ENCODE measurements at regions not wholly inside any gene's neighbourhood (a gene's known extent, or its start where the extent isn't known, plus 50 kb on each side); places are given as distances from the start of the nearest gene placed in this dataset.
"Not testable (repeated sequence)": the region's sequence is repeated elsewhere in the genome, so short reads cannot be mapped to it uniquely, and the experiment has no call there.

DNA sequence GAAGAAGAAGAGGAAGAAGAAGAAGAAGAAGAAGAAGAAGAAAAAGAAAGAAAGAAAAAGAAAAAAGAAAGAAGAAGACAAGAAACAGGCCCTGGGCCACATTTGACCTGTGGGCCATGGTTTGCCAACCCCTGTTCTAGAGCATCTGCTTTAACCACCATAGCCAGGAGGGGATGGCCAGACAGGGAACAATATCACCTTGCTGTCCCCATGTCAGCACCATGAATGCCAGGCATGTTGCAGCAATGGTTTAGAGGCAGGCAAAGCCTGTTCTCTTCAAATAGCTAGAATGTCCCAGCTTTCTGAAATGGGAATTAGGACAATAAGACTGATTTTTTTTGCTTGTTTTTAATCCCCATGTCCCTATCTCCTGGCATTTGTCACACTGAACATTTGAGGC, 338.6 kb upstream of the PLET1 start:
- DNase-seq, result no peak

DNA sequence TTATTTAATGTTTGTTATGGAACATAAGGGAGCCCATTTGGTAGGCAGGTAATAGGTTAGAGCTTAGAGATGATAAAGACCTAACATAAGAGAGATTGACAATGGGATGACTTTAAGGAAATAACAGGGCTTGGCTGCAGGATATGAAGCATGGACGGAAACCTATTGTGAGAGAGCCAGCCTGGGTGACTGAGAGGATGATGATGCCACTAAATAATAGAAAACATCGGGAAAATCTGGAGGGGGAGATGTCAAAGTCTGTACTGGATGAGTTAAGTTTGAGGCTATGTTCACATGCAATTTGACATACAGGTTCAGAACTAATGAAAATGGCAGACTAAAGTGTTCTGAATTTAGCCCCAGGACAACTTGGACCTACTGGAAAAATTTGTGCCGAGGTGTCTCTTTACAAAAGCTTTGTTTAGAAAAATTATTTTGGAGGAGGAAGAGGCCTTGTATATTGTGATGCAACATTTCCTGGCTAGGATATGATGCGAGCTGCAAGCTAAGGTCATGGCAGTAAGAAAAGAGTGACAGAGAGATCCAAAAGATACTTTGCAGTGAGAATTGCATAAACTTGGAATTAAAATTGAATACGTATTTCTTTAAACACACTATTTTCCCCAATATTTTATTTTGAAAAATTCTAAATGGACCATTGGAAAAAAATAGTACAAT, 339.3 kb upstream of the PLET1 start:
- no peak for DNase-seq

DNA sequence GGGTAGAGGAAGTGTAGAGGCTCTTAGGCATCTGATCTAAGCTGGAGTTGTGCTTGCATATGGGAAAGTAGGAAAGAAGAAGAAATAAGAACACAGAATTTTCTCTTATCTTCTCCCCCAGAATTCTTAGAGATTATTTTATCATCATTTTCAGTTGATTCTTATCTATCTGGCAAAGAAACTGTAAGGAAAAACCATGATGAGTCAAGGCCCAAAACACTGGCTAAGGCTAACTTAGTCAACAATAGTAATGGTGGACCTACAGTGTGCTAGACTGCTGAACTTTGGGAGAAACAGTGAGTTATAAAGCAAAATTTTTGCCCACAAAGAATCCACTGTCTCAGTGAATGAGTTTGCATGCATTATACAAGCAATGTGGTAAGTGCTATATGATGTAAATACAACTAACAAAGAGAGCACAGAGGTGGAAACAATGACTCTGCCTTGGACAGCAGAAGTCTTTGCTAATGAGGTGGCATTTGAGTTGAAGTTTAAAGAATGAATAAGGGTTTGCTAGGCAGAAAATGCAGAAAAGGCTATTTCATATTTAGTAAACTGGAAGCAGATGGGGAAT, 344.5 kb upstream of the PLET1 start:
- no peak for DNase-seq

DNA sequence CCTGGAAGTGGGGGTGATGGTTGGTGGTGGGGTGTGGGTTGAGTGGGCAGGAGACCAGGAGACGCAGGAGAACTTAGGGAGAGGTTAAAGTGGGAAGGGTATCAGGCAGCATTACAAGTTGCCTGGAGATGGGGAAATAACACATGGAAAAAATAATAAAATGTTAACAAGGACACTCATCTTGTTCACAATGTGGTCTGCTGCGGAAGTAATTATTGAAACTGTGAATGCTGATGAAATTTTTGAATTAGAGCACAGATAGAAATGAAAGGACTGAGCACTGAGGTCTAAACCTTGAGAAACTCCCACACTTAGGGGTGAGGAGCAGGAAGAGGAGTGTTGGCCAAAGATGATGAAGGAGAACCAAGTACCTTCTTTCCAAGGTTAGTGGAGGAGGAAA, 346.0 kb upstream of the PLET1 start:
- DNase-seq, result no peak

DNA sequence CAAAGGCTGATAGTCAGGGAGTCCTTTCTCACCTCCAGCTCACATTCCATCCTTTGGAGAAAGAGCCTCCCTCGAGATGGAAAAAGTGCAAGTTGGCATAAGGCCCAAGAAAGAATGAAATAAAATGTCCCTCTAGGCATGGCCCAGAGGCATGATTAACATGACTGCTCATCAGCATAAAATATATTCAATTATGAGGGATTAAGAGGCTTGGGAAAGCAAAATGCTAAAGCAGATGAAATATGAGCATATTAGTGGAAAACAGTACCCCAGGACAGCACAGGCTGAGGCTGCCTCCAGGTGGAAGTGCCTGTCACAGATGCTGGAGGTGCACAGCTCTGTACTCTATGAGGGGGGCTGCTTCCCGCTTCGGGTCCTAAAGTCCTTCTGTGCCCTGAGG, 347.8 kb upstream of the PLET1 start:
- DNase-seq, result peak; percentile 56

DNA sequence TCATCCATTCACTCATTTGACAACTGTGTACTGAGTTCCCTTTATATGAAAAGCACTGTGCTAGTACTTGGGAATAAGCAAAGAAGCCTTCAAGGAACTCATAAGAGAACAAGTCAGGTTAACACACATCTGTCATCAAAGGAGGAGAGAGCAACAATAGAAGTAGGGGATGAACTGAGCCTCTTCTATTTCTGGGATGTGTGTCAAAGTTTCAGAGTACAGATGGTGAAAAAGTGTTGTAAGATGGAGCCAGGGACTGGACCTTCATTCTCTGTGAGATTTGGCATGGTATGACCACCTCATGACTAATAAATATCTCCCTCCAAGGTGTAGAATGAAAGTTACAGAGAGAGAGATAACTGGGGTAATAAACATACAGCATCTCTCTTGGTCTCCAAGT, 349.8 kb upstream of the PLET1 start:
- no peak for DNase-seq

DNA sequence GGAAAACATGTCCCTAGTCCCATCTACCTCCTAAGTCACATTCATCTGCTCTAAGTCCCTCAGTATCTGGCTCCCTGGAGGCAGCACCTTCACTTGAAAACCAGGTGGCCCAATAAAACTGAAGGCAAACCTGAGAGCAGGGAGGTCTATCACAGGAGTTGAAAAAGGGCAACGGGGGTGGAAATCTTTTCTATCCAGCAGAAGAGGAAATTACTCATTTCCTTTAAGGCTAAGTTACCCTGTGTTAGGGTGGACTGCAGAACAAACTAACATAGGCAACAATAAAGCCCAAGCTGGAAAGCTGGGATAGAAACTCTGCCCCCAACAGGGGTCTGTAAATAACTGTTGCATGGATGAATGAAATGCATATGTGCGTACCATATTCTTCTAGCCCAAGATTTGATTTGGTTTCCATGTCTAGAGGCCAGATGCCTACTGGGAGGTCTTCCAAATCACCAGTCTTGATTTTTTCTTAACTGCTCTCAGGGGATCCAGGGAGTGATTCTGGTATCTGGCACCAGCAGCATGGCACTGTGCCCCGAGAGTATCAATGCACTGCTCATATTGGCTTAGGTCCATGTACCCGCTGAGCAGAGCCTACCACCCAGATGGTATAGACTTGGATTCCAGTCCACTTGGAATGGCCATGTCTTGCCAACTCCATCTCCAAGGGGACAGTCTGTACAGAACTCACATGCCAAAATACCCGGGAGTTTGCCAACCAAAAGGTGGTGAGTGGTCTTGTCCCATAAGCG, 350.0 kb upstream of the NCAM1 start:
- DNase-seq, result peak; percentile 93

DNA sequence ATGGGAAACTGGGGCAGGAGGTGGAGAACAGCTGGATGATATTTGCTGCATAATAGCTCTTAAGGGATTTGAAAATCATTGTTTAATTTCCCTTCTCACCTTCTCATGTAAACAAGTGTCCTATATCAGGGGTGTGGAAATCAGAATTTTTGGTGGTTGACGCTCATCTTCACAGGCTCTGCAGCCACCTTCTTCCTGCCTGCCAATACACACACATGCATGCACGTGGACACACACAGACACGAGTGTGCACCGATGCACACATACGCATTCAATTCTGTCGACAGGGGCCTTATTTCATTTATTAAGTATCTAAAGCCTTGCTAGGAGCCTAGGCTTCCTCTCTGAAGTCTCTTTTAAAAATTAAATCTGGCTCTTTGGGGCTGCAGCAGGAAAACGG, 349.4 kb upstream of the NCAM1 start:
- peak; percentile 59 for DNase-seq

DNA sequence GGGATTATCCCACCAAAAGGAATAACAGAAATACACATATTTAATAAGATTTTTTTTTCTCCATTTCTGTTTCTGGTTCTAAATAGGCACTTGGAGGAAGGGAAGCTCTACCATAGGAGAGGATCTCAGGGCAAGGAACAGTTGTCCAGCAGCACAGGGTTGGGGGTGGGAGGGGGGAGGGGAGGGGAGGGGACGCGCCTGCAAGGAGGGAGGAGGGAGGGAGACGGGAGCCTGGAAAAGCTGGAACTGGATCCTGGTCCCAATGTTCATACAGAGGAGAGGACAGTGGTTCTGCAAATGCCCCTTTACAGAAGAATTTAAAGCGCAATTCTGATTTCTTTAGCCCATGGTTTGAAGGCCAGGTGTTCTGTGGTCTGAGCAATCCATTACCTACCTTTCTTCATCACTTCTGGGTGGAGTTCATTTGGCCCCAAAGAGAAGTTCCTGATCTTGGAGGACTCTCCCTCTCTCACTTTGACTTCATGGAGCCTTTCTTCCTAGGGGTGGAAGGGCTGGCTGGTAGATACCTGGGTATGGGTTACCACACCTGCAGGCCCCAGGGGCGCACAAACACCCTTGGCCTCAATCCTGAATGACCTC, 348.9 kb upstream of the NCAM1 start:
- no peak for DNase-seq

DNA sequence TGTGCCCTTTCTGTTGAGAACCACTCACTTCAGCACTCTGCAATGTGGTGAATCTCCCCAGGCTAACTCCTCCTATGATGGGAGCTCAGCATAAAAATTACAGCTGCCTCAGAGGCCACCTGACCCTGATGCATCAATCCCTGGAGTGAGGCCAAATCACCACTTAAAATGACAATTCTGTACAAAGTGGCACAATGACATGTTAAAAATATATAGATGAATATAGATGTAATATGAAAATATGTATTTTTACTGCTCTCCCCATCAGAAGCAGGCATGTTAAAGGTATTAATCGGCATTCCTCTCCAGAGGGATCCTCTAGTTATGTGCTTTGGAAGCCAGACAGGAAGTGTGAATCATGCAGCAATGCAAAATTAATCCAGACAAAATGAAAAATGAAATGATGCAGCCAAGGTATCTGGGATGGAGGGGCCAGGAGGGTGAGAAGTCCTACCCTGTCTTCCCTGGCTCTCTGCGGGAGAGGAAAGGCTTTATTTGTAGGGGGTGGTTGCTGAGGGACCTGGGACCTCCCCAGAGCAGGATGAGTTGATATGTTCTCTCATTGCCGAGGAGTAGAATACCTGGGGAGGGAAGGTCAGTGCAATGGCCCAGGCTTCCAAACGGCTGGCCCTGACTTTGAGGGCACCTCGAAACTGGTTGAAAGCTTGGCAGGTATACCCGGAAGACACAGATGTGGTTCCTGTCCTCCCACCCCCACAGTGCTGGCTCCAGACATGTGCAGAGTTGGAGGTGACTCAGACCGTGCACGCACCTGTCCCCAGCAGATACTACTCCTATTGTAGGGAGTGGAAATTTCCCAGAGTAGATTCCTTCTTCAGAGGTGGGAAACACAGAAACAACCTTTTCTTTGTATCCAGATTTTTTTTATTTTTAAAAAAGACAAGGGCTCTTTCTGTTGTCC, 347.9 kb upstream of the NCAM1 start:
- peak; percentile 63 for DNase-seq

DNA sequence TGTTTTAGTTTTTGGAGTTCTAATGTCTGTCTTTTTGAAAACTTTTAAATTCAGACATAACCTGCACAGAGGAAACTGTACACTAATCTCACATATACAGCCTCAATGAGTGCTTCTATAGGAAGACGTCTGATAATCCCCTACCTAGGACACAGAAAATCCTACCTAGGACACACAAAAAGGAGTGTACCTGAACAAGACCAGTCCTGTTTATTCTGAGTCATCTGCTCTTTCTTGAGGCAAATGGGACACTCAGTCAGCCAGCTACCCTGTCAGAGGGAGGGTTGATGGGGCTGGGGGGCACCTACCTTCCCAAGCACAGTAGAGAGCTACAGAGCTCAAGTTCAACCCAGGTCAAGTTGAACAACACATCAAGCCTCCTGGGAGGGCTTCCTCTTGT, 346.6 kb upstream of the NCAM1 start:
- DNase-seq, result no peak

DNA sequence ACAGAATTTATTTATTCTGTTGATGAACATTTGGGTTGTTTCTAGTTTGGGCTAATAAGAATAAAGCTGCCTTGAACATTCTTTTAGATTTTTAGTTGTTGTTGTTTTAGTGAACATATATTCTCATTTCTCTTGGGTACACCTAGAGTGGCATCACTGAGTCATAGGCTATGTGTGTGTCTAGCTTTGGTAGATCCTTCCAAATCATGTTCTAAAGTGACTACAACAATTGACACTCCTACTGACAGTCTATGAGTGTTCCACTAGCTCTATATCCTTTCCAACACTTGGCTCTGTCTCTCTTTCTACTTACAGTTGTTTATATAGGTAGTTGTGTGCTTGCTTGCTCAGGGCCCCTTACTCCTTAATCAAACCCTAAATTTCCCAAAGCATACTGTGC, 346.0 kb upstream of the NCAM1 start:
- no peak for DNase-seq

DNA sequence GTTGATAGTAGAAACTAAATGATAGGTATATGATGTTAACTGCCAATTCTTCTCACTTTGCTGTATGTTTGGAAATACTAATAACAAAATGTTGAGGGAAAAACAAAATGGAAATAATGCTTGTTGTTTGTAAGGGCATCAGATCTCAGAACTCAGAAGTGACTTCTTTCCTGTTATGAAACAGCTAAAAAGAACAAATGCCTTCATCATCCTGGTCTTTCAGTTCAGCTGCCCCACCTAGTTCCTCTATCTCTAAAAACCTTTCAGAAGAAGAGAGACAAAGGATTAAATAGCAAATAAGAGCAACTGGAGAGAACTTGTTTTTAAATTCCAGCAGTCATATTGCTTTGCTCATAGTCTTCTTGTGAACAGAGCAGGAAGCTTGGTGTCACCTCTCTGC, 345.3 kb upstream of the NCAM1 start:
- DNase-seq, result no peak

DNA sequence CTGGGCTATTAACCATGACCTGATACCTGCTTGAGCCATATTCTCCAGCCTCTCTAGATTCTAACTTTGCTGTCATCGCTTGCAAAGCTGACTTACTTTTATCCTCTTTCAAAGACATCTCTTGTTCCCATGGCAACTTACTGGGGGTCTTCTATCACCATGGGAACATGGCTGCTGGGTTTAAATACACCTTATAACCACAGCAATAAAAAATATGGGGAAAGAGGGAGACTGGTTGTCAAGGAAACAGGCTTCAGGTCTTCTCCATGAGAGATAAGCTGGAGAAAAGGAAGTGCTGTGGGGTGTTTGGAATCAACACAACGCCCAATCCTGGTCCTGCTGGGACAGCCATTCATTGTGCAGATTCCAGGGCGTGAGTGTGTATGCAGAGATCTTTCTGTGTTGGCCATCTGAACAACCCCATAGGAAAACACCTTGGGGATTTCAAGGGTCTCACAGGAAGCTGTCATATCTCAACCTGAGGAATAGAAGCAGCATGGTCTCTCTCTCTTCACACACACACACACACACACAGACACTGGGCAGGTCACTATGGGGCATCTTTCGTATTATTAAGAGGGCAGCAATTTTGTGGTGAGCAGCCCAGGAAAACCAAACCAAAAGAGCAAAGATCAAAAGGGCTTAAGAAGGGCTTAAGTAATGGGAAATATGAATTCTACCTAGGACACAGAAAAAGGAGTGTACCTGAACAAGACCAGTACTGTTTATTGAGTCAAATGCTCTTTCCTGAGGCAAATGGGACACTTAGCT, 344.7 kb upstream of the NCAM1 start:
- no peak for DNase-seq

DNA sequence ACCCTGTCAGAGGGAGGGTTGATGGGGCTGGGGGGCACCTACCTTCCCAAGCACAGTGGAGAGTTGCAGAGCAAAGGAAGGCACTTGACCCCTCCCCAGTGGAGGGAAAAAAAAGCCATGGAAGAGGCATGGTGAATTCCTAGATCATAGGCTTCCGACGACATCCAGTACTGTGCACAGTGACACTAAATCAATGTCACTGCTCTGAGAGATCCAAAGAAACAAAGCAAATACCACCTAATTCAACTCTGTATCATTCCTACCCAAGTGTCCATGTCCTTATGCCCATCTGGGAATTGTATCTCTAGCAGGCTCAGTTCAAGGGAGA, 344.2 kb upstream of the NCAM1 start:
- no peak for DNase-seq

DNA sequence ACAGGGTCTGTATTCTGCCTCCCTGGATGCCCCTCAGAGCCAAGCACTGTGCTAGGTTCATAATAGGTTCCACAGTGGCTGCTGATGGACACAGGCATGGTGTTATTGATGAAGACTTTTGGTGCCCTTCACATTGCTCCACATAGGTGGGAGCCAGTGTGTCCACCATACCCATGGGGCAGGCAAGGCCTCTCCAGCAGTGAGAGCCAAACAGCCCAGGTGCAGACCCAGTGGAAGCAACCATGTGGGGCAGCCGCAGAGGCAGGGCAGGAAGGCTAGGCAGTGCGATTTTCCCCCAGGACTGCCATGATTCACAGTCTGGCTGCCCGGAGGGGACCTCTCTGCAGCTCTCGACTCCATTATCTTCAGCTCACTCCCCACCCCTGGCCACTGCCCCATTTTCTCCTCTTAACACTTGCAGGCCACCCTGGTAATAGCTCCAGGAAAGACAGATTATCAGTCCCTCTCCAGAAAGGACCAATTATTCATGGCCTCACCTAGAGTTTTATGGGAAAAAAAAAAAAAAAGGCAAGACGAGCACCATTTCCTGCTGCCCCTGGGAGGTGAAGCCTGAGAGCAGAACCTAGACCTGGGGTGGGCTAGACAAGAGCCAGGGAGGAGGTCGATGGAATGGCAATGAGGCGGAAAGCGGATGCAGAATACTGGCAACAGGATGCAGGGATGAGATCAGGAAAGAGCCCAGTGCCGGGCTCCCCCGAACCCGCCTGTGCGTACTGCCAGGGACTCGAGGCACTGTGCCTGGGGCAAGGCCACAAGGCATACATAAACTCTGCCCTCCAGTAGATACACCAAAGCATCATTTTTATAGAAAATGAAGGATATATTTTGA, 343.0 kb upstream of the NCAM1 start:
- DNase-seq, result no peak

DNA sequence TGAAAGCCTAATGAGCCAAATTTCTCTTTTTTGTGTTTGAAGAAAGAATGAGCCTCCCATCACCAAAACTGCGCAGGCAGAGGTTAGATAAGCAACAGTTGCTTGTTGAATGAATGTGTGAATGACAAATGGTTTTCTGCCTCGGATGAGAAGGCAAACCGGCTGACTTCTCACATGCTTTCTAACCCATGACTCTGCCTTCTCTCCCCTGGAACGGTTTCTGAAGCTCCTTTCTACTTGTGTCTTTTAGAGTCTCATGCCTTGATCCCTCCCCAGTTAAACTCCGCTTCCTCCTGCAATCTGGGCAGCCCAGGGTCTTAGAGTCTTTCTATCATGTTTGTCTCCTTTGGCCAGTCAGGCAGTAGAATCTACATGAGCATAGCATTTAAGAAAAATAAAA, 342.1 kb upstream of the NCAM1 start:
- no peak for DNase-seq

DNA sequence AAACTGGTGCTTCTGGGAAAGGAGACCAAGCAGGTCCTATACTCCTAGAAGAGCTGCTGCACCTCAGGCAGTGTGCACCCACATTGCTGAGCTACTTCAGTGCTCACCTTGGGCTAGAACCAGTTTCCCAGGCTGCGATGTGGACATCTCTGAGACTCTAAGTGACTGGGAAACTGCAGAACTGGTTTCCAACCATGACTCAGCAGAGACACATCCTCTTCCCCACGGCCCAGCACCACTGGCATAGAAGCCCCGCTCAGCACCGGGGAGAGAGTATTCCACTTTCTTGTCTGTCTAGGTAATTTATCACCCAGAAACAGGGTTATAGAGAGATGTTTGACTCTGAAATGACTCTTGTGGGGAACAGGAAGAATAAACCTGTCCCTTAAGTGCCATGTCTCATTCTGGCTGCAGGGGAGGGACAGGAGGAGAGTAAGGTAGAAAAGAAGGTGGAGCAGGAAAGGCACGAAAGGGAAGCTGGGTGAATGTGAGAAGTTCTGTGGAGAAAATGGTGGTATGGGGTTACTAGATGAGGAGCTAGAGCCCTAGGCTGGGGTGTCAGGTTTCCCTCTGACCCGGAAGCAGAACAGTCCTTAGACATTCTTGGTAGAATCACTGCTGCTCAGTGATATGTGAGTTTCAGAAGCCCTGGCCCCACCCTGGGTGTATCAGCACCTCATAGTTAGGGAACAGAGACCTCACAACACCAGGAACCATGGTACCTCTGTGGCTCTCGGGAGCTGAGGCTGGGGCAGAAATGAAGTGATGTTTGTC, 340.4 kb upstream of the NCAM1 start:
- no peak for DNase-seq

DNA sequence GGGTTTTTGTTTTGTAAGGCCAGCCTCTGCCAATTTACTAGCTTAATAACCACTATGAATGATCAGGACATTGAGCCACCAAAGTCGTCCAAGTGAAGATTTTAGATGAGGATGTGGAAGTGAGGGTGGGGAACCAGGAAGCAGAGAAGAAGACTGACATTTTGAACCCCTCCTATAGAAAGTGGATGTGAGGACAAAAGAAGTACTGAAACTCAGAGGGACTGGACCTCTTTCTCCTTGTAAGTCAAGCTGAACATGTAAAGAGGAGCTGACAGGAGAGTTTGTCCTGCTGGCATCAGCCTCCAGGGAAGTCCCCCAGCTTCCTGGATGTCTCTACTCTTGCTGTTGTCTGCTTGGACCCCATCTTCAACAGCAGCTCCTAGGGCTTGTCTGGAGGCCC, 338.2 kb upstream of the NCAM1 start:
- no peak for DNase-seq

DNA sequence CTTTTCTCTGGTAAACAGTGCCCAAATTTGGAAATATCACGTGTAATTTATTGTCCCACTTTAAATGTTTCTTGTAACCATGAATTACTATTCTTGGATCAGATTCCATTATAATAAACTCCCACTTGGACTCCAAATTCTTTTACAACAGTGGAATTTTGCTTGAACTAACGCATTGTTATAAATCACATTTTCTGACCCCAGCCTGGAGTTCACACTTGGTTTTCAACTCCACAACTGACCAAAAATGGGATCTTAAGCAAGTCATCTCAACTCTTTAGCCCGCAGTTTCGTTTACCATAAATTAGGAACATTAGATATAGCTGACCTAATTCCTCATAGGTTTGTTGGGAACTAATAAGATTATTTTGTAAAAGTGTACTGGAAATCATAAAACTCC, 336.8 kb upstream of the NCAM1 start:
- DNase-seq, result no peak

DNA sequence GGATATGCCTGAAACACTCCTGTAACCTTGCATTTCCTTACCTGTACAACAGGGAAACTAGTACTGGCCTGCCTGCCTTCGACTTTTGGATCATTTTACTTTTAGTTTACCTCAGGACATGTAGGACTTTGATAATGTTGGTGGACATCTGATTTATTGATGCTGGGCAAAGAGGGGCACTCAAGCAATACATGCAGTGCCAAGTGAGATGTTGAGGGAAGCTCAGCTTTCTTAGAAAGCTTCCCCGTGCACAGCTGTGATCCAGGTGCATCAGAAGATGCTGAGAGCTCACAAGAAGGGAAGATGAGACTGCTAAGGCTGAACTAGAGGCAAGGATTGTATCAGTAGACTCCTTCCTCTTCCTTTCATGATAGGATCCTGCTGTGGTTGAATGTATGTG, 336.2 kb upstream of the NCAM1 start:
- not testable (repeated sequence) for DNase-seq
